ENCODE measurements at regions not wholly inside any gene's neighbourhood (a gene's known extent, or its start where the extent isn't known, plus 50 kb on each side); places are given as distances from the start of the nearest gene placed in this dataset.

DNA sequence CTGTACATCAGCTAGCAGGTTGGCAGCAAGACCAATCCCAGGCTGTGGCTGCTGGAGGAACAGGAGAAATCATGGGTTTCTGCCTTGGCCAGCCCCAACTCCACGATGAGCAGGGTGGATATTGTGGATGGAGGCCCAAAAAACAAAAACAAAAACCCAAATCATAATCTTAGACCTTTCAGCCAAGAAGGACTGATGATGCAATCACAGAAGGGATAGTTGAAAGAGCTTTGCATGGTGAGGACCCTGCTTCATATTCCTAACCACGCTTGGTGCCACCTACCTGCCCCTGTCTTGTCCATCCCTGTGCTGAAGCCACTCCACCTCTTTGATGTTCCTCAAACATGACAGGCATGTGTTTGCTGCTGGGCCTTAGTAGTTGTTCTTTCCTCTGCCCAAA is 68.8 kb upstream of the CT45A1 start (continued):
- TF ChIP-seq, protein P1, sequence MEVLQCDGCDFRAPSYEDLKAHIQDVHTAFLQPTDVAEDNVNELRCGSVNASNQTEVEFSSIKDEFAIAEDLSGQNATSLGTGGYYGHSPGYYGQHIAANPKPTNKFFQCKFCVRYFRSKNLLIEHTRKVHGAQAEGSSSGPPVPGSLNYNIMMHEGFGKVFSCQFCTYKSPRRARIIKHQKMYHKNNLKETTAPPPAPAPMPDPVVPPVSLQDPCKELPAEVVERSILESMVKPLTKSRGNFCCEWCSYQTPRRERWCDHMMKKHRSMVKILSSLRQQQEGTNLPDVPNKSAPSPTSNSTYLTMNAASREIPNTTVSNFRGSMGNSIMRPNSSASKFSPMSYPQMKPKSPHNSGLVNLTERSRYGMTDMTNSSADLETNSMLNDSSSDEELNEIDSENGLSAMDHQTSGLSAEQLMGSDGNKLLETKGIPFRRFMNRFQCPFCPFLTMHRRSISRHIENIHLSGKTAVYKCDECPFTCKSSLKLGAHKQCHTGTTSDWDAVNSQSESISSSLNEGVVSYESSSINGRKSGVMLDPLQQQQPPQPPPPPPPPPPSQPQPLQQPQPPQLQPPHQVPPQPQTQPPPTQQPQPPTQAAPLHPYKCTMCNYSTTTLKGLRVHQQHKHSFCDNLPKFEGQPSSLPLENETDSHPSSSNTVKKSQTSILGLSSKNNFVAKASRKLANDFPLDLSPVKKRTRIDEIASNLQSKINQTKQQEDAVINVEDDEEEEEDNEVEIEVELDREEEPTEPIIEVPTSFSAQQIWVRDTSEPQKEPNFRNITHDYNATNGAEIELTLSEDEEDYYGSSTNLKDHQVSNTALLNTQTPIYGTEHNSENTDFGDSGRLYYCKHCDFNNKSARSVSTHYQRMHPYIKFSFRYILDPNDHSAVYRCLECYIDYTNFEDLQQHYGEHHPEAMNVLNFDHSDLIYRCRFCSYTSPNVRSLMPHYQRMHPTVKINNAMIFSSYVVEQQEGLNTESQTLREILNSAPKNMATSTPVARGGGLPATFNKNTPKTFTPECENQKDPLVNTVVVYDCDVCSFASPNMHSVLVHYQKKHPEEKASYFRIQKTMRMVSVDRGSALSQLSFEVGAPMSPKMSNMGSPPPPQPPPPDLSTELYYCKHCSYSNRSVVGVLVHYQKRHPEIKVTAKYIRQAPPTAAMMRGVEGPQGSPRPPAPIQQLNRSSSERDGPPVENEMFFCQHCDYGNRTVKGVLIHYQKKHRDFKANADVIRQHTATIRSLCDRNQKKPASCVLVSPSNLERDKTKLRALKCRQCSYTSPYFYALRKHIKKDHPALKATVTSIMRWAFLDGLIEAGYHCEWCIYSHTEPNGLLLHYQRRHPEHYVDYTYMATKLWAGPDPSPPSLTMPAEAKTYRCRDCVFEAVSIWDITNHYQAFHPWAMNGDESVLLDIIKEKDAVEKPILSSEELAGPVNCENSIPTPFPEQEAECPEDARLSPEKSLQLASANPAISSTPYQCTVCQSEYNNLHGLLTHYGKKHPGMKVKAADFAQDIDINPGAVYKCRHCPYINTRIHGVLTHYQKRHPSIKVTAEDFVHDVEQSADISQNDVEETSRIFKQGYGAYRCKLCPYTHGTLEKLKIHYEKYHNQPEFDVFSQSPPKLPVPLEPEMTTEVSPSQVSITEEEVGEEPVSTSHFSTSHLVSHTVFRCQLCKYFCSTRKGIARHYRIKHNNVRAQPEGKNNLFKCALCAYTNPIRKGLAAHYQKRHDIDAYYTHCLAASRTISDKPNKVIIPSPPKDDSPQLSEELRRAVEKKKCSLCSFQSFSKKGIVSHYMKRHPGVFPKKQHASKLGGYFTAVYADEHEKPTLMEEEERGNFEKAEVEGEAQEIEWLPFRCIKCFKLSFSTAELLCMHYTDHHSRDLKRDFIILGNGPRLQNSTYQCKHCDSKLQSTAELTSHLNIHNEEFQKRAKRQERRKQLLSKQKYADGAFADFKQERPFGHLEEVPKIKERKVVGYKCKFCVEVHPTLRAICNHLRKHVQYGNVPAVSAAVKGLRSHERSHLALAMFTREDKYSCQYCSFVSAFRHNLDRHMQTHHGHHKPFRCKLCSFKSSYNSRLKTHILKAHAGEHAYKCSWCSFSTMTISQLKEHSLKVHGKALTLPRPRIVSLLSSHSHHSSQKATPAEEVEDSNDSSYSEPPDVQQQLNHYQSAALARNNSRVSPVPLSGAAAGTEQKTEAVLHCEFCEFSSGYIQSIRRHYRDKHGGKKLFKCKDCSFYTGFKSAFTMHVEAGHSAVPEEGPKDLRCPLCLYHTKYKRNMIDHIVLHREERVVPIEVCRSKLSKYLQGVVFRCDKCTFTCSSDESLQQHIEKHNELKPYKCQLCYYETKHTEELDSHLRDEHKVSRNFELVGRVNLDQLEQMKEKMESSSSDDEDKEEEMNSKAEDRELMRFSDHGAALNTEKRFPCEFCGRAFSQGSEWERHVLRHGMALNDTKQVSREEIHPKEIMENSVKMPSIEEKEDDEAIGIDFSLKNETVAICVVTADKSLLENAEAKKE (CRISPR knock-in tag; IDR thresholded peaks at IDR 0.05) = no peak

DNA sequence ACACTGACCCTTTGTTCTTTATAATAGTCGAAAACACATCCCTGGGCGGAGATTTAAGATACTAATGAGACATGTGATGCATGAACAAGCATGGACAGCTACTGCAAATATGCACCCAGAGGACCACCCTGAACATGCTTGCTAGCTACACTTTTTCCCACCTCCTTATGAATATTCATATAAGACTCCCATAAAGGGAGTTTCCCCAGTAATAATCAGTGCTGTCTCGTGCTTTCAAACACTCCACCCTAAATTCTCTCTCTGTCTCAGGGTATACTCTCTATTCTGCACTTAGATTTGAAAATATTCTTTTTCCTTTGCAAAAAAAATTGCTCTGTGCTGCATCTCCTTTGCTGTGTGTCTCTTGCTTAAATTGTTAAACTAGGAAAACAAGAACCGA is 64.4 kb upstream of the CT45A1 start:
- Mint-ChIP-seq H3K36me3 (ENCODE audit: low read depth) (no peaks in the 10 kb centered on the region), H3K4me3 (no peak overlapping the region), H3K27ac (no peak overlapping the region), H3K4me1 (peaks cover 5% of the 10 kb centered on the region; the same call in 1 of the 3 replicates), H3K27me3 (ENCODE audit: insufficient read depth, low read depth, poor library complexity) (no peaks in the 10 kb centered on the region), H3K9me3 (no peaks in the 10 kb centered on the region)
- Histone ChIP-seq H4K20me1 (replicated peaks; ENCODE audit: insufficient read depth) (no peaks in the 10 kb centered on the region), H3K79me2 (replicated peaks; ENCODE audit: insufficient read depth) (no peaks in the 10 kb centered on the region), H3K4me3 (no peak overlapping the region), H3K36me3 (ENCODE audit: insufficient read depth) (no peaks in the 10 kb centered on the region), H3K4me2 (no peak overlapping the region), H2AFZ (no peak overlapping the region), H3K4me1 (ENCODE audit: insufficient read depth) (no peaks in the 10 kb centered on the region), H3K27me3 (ENCODE audit: insufficient read depth) (no peaks in the 10 kb centered on the region), H3F3A (replicated peaks; ENCODE audit: low read depth) (no peaks in the 10 kb centered on the region), H3K9me2 (ENCODE audit: insufficient read depth) (no peaks in the 10 kb centered on the region), H3K27ac (ENCODE audit: low read depth) (no peak overlapping the region)
- TF ChIP-seq ZNF114 (CRISPR knock-in tag; IDR thresholded peaks at IDR 0.05) = no peak
- TF ChIP-seq ETS1 (IDR thresholded peaks at IDR 0.05) = no peak
- no peak for TF ChIP-seq EZH2 (IDR thresholded peaks at IDR 0.05; ENCODE audit: low read depth, unreplicated experiment)
- TF ChIP-seq, protein P2, sequence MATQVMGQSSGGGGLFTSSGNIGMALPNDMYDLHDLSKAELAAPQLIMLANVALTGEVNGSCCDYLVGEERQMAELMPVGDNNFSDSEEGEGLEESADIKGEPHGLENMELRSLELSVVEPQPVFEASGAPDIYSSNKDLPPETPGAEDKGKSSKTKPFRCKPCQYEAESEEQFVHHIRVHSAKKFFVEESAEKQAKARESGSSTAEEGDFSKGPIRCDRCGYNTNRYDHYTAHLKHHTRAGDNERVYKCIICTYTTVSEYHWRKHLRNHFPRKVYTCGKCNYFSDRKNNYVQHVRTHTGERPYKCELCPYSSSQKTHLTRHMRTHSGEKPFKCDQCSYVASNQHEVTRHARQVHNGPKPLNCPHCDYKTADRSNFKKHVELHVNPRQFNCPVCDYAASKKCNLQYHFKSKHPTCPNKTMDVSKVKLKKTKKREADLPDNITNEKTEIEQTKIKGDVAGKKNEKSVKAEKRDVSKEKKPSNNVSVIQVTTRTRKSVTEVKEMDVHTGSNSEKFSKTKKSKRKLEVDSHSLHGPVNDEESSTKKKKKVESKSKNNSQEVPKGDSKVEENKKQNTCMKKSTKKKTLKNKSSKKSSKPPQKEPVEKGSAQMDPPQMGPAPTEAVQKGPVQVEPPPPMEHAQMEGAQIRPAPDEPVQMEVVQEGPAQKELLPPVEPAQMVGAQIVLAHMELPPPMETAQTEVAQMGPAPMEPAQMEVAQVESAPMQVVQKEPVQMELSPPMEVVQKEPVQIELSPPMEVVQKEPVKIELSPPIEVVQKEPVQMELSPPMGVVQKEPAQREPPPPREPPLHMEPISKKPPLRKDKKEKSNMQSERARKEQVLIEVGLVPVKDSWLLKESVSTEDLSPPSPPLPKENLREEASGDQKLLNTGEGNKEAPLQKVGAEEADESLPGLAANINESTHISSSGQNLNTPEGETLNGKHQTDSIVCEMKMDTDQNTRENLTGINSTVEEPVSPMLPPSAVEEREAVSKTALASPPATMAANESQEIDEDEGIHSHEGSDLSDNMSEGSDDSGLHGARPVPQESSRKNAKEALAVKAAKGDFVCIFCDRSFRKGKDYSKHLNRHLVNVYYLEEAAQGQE (IDR thresholded peaks at IDR 0.05; ENCODE audit: unreplicated experiment) = no peak
- no peak for DNase-seq (ENCODE audit: low spot score)
- no peak for ATAC-seq

Measured in GM23338 (cell line).